ENCODE measurements at regions not wholly inside any gene's neighbourhood (a gene's known extent, or its start where the extent isn't known, plus 50 kb on each side); places are given as distances from the start of the nearest gene placed in this dataset.

- Histone ChIP-seq H3K36me3 (no peaks in the 10 kb centered on the region), H3K27ac (no peak overlapping the region), H3K4me3 (no peak overlapping the region), H3K9me3 (no peaks in the 10 kb centered on the region), H3K4me1 (peaks cover 0 to 6% (median 0%) of the 10 kb centered on the region in 12 donors), H3K27me3 (no peaks in the 10 kb centered on the region)
- no peak for ATAC-seq
- no peak for DNase-seq
- 84 to 93% (median 89%) methylated on average over 4 of the region's 4 CpGs for WGBS, 4 donors
- intact Hi-C loops (cut with DNase I): loop anchor here in 5 of 10 donors (5.0 to 10.0 kb wide), 4 partner anchors 124 to 404 kb away; no protein-coding TSS in a partner anchor
- TF ChIP-seq CTCF (IDR thresholded peaks at IDR 0.05) (no peak), POLR2A (IDR thresholded peaks at IDR 0.05) (no peak)
These were observed 83.9 kb upstream of the WDR26 start for GRCh38 chr1:224518528-224518927.

GRCh38 chr1:224519874-224520273 is 85.3 kb upstream of the WDR26 start:
- ATAC-seq: no peak
- no peaks in the 10 kb centered on the region for H3K36me3 ChIP-seq
- no peaks in the 10 kb centered on the region for H3K4me1 ChIP-seq
- TF ChIP-seq CTCF (IDR thresholded peaks at IDR 0.05): no peak
- no peak for DNase-seq
- no peak overlapping the region for H3K27ac ChIP-seq
- no peak overlapping the region for H3K4me3 ChIP-seq
- H3K9me3 ChIP-seq: no peaks in the 10 kb centered on the region
- intact Hi-C loops (cut with DNase I): loop anchor here in 5 of 10 donors (5.0 to 10.0 kb wide), 4 partner anchors 122 to 402 kb away; no protein-coding TSS in a partner anchor
- H3K27me3 ChIP-seq: no peaks in the 10 kb centered on the region

GRCh38 chr1:224520808-224521207 is 86.2 kb upstream of the WDR26 start:
- no peak for ATAC-seq
- intact Hi-C loops (cut with DNase I): no loop called here

More at GRCh38 chr1:224520808-224521207, 86.2 kb upstream of the WDR26 start:
- Histone ChIP-seq H3K36me3 (no peaks in the 10 kb centered on the region), H3K4me1 (no peaks in the 10 kb centered on the region), H3K4me3 (no peak overlapping the region), H3K9me3 (no peaks in the 10 kb centered on the region), H3K27me3 (no peaks in the 10 kb centered on the region), H3K27ac (no peak overlapping the region)
- TF ChIP-seq CTCF (IDR thresholded peaks at IDR 0.05) (no peak), POLR2A (IDR thresholded peaks at IDR 0.05) (no peak)
- 90 to 94% (median 94%) methylated on average over 4 of the region's 4 CpGs for WGBS, 4 donors
- DNase-seq: no peak
